HCT116 (cell line): ENCODE measurements at regions not wholly inside any gene's neighbourhood (a gene's known extent, or its start where the extent isn't known, plus 50 kb on each side); places are given as distances from the start of the nearest gene placed in this dataset.

Experiments used
- ATAC-seq: fragments of 200-7000 bp; cut with Tn5 transposase; 2 replicates; pipeline ENCODE4 v1.9.1; 2020; ENCODE audit warnings: mild to moderate bottlenecking, moderate library complexity
- BruUV-seq: library from RNA; stranded (reverse); fragments of 400-500 nt; replicated peaks from 2 replicates; lab custom pipeline; 2021; lab: Mats Ljungman, UMichigan
- CTCF ChIA-PET: fragments of 300-600 bp; sonication (Branson Sonifier 250); formaldehyde crosslinking; loops from one replicate; lab custom pipeline; 2021; ENCODE audit warnings: antibody characterized with exemption; lab: Charles Lee
- POLR2A ChIA-PET: fragments of 300-600, 350-600 bp; sonication (Branson Sonifier 250); formaldehyde crosslinking; loops from one replicate; lab custom pipeline; 2021; ENCODE audit warnings: antibody characterized with exemption; lab: Charles Lee
- RAD21 ChIA-PET, 2 experiments: fragments of 300-600 bp; sonication (Branson Sonifier 250); formaldehyde crosslinking; loops; one replicate each; lab custom pipeline; 2023; ENCODE audit warnings: low total read pairs in 2 of 2; ENCODE audit not compliant: uncharacterized antibody in 2 of 2, unreplicated experiment in 2 of 2, low non-redundant PET in 1 of 2; lab: Charles Lee
- DNase-seq: peaks from one replicate; pipeline ENCODE4 v3.0.0-alpha.2; 2010; ENCODE audit warnings: low read depth, low spot score
- H2AFZ ChIP-seq: fragments of 200-600 bp; shearing (Covaris generic), sonication (generic); 2 replicates; pipeline ENCODE4 v1.6.1; 2017; ENCODE audit warnings: low read depth, mixed run types, mixed read lengths, antibody characterized with exemption, low read length; ENCODE audit not compliant: poor library complexity, severe bottlenecking
- H3K27ac ChIP-seq: 2 replicates; pipeline ENCODE4 v1.5.1; 2012; ENCODE audit warnings: low read depth, low read length
- H3K27me3 ChIP-seq: fragments of 200-600 bp; sonication (generic); 2 replicates; pipeline ENCODE4 v1.6.1; 2016; ENCODE audit warnings: mixed run types, low read length, mixed read lengths; ENCODE audit not compliant: insufficient read depth
- H3K36me3 ChIP-seq, 2 experiments: fragments of 200-500 bp in 1 of 2; fragments of 200-600 bp in 1 of 2; sonication (Bioruptor generic) in 1 of 2; sonication (generic) in 1 of 2; 2 replicates each; pipeline versions ENCODE4 v1.5.1 to v1.6.1; 2014 to 2016; ENCODE audit warnings: low read length in 2 of 2, inconsistent platforms in 1 of 2, mixed read lengths in 1 of 2, mixed run types in 1 of 2; ENCODE audit not compliant: insufficient read depth in 2 of 2, control insufficient read depth in 1 of 2
- H3K4me1 ChIP-seq, 2 experiments: fragments of 200-600 bp in 1 of 2; sonication (generic) in 1 of 2; 2 replicates each; pipeline versions ENCODE4 v1.5.1 to v1.6.1; 2012 to 2017; ENCODE audit warnings: low read length in 2 of 2, inconsistent platforms in 1 of 2, mild to moderate bottlenecking in 1 of 2, mixed read lengths in 1 of 2, mixed run types in 1 of 2, moderate library complexity in 1 of 2; ENCODE audit not compliant: insufficient read depth in 2 of 2, control insufficient read depth in 1 of 2
- H3K4me2 ChIP-seq: fragments of 200-600 bp; sonication (generic); 2 replicates; pipeline ENCODE4 v1.6.1; 2017; ENCODE audit warnings: mixed run types, low read length, mixed read lengths
- H3K4me3 ChIP-seq, 2 experiments: fragments of 200-600 bp in 1 of 2; sonication (generic) in 1 of 2; replicated peaks in 1 of 2; 2 replicates each; pipeline ENCODE4 v1.5.1; 2011 to 2016; ENCODE audit warnings: low read length in 2 of 2, control low read depth in 1 of 2, low read depth in 1 of 2, mild to moderate bottlenecking in 1 of 2, mixed read lengths in 1 of 2, mixed run types in 1 of 2
- H3K79me2 ChIP-seq: fragments of 200-600 bp; sonication (generic); 2 replicates; pipeline ENCODE4 v1.6.1; 2017; ENCODE audit warnings: mild to moderate bottlenecking, mixed run types, low read length, moderate library complexity, mixed read lengths; ENCODE audit not compliant: insufficient read depth
- H3K9ac ChIP-seq: fragments of 200-600 bp; sonication (generic); 2 replicates; pipeline ENCODE4 v1.6.1; 2016; ENCODE audit warnings: low read length, mixed read lengths
- H3K9me2 ChIP-seq: fragments of 200-600 bp; sonication (generic), shearing (Covaris generic); 2 replicates; pipeline ENCODE4 v1.6.1; 2017; ENCODE audit warnings: mixed run types, mild to moderate bottlenecking, moderate library complexity; ENCODE audit not compliant: insufficient read depth
- H3K9me3 ChIP-seq, 2 experiments: fragments of 200-500 bp in 1 of 2; fragments of 200-600 bp in 1 of 2; sonication (Bioruptor generic) in 1 of 2; sonication (generic) in 1 of 2; 2 replicates each; pipeline ENCODE4 v1.6.1; 2014 to 2017; ENCODE audit warnings: low read length in 2 of 2, mixed read lengths in 2 of 2, inconsistent platforms in 1 of 2, low read depth in 1 of 2, mild to moderate bottlenecking in 1 of 2, mixed run types in 1 of 2, moderate library complexity in 1 of 2; ENCODE audit not compliant: control insufficient read depth in 1 of 2, insufficient read depth in 1 of 2
- H4K20me1 ChIP-seq: fragments of 200-600 bp; sonication (generic), shearing (Covaris generic); 2 replicates; pipeline ENCODE4 v1.6.1; 2017; ENCODE audit warnings: mixed run types, mild to moderate bottlenecking, moderate library complexity; ENCODE audit not compliant: insufficient read depth
- CBX3 ChIP-seq: IDR thresholded peaks from 2 replicates; pipeline ENCODE4 v1.6.1; 2012; ENCODE audit warnings: low read depth
- CEBPB ChIP-seq: IDR thresholded peaks from 2 replicates; pipeline ENCODE4 v1.6.1; 2012; ENCODE audit warnings: low read depth
- CTCF ChIP-seq, 3 experiments: fragments of 200-600 bp in 1 of 3; sonication (generic) in 1 of 3; IDR thresholded peaks in 2 of 3; conservative IDR thresholded peaks in 1 of 3; 2 replicates each; pipeline ENCODE4 v1.5.1; 2012 to 2017; ENCODE audit warnings: low read depth in 2 of 3, low read length in 2 of 3, antibody characterized with exemption in 1 of 3, borderline replicate concordance in 1 of 3, control low read depth in 1 of 3, mild to moderate bottlenecking in 1 of 3, mixed read lengths in 1 of 3, mixed run types in 1 of 3, moderate library complexity in 1 of 3; ENCODE audit not compliant: insufficient read depth in 1 of 3
- EGR1 ChIP-seq: IDR thresholded peaks from 2 replicates; pipeline ENCODE4 v1.6.1; 2012; ENCODE audit warnings: low read depth
- MAX ChIP-seq: IDR thresholded peaks from 2 replicates; pipeline ENCODE4 v1.6.1; 2012
- SIN3A ChIP-seq: IDR thresholded peaks from 2 replicates; pipeline ENCODE4 v1.6.1; 2012; ENCODE audit warnings: low read depth
- SRF ChIP-seq: IDR thresholded peaks from 2 replicates; pipeline ENCODE4 v1.6.1; 2012; ENCODE audit warnings: low read depth
- ZBTB33 ChIP-seq: IDR thresholded peaks from 2 replicates; pipeline ENCODE4 v1.6.1; 2011; ENCODE audit warnings: mild to moderate bottlenecking, low read length, moderate library complexity; ENCODE audit not compliant: insufficient replicate concordance; ENCODE audit errors: extremely low read depth
- ZFX ChIP-seq: fragments of 450-650 bp; IDR thresholded peaks from 2 replicates; pipeline ENCODE4 v1.6.1; 2017
- ZNF274 ChIP-seq: fragments of 200-500 bp; sonication (Bioruptor generic); IDR thresholded peaks from 2 replicates; pipeline ENCODE4 v1.6.1; 2014; ENCODE audit warnings: mild to moderate bottlenecking, low read depth, low read length, inconsistent platforms
- intact Hi-C: fragments of 100-400 bp; cut with micrococcal nuclease; formaldehyde crosslinking; loops from 2 replicates; pipeline ENCODE4 v1.10.0; 2022

- intact Hi-C loops, result no loop called here
- TF ChIP-seq MAX (no peak), ZFX (no peak), CBX3 (no peak), EGR1 (no peak), SIN3A (no peak), CEBPB (no peak), ZBTB33 (no peak), SRF (no peak), ZNF274 (no peak), CTCF (IDR thresholded peaks at IDR 0.05 in 2 of 3, conservative IDR thresholded peaks at IDR 0.05 in 1 of 3; ENCODE audit: borderline replicate concordance in 1 of 3, insufficient read depth in 1 of 3, low read depth in 2 of 3, low read length in 2 of 3) (no peak)
- ChIA-PET RAD21 (no interaction called here), POLR2A (no interaction called here), CTCF (no interaction called here)
- Histone ChIP-seq H3K79me2 (no peaks in the 10 kb centered on the region), H3K4me2 (no peak overlapping the region), H3K9me3 (peaks cover 3 to 10% of the 10 kb centered on the region in 2 experiments; a peak in 2 of 4 replicates), H3K9me2 (no peaks in the 10 kb centered on the region), H2AFZ (no peak overlapping the region), H3K36me3 (no peaks in the 10 kb centered on the region), H3K4me1 (no peaks in the 10 kb centered on the region), H3K9ac (no peak overlapping the region), H4K20me1 (no peaks in the 10 kb centered on the region), H3K4me3 (no peak overlapping the region), H3K27me3 (no peaks in the 10 kb centered on the region), H3K27ac (no peak overlapping the region)
- ATAC-seq, result no peak
- BruUV-seq, result no TSS peak
- DNase-seq, result no peak
Measured at GRCh38 chr3:35505772-35506171, 133.6 kb upstream of the ARPP21 start.
